ENCODE measurements at regions not wholly inside any gene's neighbourhood (a gene's known extent, or its start where the extent isn't known, plus 50 kb on each side); places are given as distances from the start of the nearest gene placed in this dataset.

DNA sequence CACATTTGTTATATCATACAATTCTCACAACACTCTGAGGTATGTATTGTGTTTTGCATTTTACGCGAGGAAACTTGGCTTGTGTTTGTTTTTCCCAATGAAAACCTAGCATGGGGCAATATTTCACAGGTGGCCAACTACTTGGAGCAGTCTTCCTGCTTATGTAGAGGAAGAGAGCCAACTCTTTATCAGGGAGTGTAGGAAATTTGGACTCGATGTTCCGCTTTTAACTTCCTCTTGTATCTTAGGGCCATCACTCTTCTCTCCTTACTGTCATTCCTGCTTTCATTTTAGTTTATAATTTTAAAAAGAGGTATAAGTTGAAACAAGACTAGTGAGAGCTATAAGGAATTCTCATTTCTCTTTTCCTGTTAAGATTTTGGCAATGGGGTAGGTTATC is 107.7 kb upstream of the RPS6KA3 start:
- no peak for DNase-seq (ENCODE audit: extremely low read depth in 1 of 11, low read depth in 9 of 11, low spot score in 4 of 11)

DNA sequence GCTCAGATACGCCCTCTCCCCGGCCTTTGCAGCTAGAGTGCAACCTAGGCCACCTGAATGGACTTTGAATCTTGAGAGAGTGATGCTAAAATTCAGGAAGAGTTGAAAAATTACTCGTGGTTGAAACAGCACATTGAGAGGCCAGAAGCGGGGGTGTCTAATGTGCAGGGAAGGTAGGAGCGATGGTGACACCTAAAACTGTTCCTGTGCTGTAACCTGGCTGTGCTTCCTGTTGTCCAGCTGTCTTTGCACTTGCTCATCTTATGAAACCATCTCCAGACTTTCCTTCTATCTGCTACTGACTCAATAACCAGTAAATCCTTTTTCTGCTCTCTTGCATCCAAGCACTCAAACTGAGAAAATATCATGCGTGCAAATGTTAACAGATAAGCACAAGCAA is 106.4 kb upstream of the RPS6KA3 start:
- no peak for DNase-seq (ENCODE audit: extremely low read depth in 1 of 11, low read depth in 9 of 11, low spot score in 4 of 11)

DNA sequence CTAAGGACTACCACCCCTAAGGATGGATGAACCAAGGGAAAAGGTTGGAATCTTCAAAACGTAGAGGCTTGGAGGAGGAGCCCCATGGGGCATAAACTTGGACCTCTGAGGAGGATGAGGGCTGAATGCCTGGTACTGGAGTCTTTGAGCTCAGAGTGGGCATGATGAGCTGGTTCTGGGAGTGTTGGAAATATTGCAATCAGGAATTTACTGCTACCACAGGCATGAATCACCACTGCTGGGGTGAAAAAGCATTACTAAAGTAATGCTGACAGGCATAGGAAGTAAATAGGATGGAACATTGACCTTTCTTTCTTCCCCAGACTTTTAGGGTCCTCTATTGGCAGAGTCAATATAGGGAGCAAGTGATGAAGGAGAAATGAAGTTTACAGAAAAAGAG is 105.8 kb upstream of the RPS6KA3 start:
- no peak for DNase-seq (ENCODE audit: extremely low read depth in 1 of 11, low read depth in 9 of 11, low spot score in 4 of 11)

DNA sequence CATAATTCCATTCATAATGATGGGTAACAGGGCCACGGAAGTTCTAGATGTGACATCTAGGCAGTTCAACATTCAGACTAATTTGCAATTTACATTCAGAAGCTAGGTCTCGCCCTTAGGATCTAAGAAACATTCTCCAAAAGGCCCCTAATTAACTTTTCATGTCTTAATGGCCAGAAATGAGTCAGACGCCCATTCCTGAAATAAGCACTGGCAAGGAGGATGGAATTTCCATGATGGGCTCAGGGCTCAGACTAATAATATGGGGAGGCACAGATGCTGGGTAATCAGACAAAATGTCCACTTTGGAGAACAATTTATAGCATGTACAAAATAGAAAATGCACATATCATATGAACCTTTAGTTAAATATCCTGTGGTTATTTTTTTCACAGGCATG is 102.8 kb upstream of the RPS6KA3 start:
- DNase-seq (ENCODE audit: extremely low read depth in 1 of 11, low read depth in 9 of 11, low spot score in 4 of 11) = no peak

DNA sequence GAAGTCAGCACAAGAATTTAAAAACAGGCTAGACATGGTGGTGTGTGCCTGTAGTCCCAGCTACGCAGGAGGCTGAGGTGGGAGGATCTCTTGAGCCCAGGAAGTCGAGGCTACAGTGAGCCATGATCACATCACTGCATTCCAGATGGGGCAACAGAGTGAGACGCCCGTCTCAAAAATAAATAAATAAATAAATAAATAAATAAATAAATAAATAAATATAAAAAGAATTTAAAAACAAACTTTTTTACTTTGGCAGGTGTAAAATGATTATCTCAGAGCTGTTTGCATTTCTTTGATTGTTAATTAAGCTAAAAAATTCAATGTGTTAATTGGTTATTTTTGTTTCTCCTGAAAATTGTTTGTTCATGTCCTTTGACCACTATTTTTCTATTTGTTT is 97.5 kb upstream of the RPS6KA3 start:
- DNase-seq (ENCODE audit: extremely low read depth in 1 of 11, low read depth in 9 of 11, low spot score in 4 of 11) = no peak

DNA sequence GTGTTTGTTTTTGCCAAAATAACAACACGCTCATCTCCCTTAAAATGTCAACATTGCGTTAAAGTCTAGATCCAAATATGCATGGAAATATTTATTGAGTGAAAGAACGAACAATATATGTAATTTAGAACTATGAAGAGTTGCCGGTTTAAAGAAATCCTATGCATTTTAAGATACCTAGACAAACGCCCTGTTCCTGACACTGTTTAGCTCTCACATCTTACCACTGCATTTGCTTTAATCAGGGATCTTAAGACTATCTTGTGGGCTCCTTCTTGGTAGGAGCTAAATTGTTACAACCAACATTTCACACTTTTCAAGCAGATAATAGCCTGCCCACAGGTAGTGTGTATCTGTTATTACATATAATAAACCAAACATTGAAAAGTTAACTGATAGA is 96.6 kb upstream of the RPS6KA3 start:
- no peak for DNase-seq (ENCODE audit: extremely low read depth in 1 of 11, low read depth in 9 of 11, low spot score in 4 of 11)

DNA sequence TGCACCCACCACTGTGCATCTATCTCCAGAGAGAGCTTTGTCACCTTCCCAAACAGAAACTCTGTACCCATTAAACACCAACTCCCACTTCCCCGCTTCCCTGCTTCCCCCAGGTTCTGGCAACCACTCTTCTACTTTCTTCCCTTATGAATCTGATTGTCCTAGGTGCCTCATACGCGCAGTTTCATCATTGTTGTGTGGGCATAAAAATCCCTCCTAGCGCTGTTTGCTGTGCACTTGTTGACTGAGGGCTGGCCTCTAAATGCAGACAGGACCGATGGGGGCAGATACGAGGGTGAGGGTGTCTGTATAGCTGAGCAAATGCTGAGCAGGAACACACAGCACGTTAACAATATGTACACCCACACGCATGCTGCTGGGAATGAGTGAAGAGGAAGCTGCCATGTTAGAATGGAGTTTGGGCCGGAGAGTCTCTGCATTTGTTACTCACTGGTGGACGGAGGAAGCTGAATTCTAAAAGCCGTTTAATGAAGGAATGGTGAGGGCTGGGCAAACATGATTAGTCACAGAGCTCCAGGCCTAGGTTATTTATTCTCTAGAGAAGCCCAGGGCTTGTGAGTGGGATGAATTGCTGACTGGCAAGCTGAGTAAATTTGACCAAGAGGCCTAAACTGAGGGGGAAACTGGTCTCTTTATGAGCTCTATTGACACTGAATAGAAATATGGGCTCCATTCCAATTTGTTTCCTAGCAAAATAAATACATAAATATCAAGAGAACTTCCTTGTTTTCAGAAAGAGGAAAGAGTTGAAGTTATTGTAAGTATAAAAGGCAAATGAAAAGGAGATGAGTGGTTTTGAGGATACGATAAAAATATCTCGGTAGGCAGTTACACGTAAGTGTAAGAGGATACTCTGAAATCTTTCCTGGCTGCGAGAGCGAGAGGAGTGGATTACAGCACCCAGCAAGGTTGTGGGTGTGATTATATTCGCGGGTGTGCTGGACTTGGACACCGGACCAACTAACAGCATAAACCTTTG is 95.9 kb upstream of the RPS6KA3 start:
- peak in 3 of 11 donors; percentile 9 to 16 (median 9) for DNase-seq (ENCODE audit: extremely low read depth in 1 of 11, low read depth in 9 of 11, low spot score in 4 of 11)

DNA sequence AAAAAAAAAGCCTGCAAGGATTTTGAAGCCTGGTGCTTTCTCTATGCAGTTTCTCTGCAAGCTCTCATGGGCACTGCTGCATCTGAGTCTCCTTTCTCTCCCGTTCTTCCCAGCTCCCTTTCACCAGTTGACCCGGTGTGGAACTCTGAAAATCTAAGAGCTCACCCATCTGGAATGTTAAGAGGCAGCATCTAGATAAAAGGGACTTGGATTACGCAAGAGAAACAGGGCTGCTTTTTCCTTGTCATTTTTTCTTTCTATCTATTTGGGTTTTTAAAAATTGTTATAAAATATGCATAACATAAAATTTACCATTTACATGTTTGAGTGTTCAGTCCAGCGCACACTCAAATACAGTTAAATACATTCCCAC is 95.2 kb upstream of the RPS6KA3 start:
- DNase-seq (ENCODE audit: extremely low read depth in 1 of 11, low read depth in 9 of 11, low spot score in 4 of 11) = no peak

DNA sequence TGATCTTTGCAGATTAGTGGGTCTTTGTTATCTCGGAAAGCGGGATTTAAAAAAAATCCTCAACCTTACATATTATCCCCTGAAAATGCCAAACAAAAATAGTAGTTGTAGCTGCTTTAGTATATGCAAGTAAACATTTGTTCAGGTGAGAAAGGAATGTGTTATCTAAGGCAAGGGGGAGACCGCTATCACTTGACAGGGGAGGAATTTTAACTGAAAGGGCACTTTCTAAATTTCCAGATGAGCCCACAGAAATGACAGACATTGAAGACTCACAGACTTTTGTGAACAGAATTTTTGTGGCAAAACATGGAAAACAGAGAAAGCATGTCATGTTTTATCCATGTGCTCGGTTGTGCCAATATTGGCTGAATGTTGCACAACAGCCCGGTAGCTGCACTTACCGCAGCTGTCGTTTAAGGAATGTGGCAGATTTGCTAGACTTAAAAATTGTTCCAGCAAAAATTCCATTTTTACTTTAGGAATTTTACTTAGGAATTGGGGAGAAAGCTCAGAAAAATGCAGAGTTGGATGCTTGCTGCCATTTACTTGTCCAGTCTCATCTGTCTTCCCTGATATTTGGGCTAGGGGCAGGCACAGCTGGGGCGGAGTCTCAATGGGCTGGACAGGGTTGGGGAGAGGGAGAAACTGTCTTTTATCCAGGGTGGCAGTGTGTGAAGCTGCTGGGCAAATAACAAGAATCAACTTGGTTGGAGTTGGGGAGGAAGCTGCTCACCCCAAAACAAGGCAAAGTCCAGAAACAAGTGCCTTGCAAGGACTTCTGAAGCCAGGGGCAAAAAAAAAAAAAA is 94.6 kb upstream of the RPS6KA3 start:
- no peak for DNase-seq (ENCODE audit: extremely low read depth in 1 of 11, low read depth in 9 of 11, low spot score in 4 of 11)

DNA sequence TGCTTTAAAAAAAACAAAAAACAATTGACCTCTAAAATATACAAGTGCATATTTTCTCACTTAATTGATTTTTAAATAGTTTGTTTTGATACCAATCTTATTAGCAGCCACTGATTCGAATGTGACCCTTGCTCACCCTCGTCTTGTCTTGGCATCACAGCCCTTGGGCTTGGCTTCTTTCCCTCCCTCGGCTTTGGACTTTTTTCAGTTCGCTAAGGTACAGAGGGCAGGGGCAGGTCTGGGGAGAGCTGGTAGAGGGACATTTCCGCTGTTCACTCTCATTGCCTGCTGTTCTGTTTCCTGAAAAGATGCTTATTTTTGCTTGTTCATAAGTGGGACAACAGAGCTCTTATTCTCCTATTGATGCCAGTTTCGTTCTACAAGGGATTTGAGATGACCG is 88.5 kb upstream of the RPS6KA3 start:
- DNase-seq (ENCODE audit: extremely low read depth in 1 of 11, low read depth in 9 of 11, low spot score in 4 of 11) = no peak

DNA sequence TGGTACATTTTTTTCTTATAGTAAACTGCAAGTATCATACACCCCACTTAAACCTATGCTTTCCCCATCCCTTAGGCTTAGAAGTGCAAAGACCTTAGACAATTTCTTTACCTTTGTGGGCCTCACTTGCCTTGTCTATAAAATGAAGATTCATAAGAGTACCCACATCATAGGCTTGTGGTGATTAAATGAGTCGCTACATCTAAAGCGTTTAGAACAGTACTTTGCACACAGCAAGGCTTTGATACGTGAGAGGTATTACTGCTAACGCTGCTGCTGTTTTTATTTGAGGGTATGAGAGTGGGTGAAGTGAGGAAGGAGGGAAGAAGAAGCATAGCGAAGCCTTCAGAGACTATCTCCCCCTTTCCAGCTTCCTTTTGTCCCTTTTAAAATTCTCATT is 87.8 kb upstream of the RPS6KA3 start:
- DNase-seq (ENCODE audit: extremely low read depth in 1 of 11, low read depth in 9 of 11, low spot score in 4 of 11) = no peak

DNA sequence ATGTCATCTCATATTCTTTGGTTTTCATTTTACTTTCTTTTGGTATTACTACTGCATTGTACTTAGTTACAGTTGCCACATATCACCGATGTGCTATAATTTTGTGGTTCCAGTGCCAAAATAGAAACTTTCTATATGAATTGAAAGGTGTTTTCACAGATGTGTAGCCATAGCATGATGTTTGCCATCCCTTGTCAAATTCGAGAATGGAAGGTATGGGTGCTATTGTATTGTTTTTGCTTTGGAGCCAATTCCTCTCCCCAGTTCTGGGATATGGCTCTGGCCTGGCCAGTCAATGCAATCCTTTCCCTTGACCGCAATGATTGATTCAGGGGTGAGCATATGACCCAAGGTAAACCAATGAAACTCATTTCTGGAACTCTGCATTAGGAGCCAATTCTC is 86.2 kb upstream of the RPS6KA3 start:
- DNase-seq (ENCODE audit: extremely low read depth in 1 of 11, low read depth in 9 of 11, low spot score in 4 of 11) = no peak

DNA sequence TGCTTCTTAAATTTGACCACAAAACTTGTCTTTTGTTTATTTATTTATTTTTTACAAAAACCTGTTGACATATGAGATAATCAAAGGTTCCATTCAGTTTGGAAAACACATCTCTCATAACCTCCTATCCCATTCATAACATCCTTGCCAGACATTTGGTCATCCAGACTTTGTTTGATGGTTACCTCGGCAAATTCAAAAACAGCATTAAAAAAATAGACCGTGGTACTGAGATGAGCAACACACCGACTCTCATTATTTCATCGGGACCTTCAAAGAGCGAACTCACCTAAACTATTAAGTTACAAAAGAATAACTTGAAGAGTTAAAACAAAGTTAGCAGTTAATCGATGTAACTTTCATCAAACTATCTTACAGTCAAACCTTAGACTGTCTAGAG is 85.8 kb upstream of the RPS6KA3 start:
- DNase-seq (ENCODE audit: extremely low read depth in 1 of 11, low read depth in 9 of 11, low spot score in 4 of 11) = no peak

DNA sequence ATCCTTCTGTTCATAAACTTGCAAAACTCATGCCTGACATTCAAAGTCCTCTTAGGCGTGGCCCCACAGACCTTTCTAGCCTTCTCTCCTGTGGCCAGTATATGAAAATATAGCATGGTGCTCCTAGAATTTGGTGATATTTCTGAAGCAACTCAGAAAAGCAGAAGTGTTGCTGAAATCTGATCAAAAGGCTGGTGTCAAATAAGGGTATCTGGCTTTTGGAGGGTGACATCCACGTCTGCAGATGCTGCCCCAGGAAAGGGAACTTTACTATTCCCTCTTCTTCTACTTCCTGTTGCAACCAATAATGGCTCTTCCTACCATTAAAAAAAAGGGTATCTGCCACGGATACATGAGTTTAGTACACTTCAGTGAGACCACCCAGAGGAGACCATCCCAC is 83.9 kb upstream of the RPS6KA3 start:
- DNase-seq (ENCODE audit: extremely low read depth in 1 of 11, low read depth in 9 of 11, low spot score in 4 of 11) = no peak

DNA sequence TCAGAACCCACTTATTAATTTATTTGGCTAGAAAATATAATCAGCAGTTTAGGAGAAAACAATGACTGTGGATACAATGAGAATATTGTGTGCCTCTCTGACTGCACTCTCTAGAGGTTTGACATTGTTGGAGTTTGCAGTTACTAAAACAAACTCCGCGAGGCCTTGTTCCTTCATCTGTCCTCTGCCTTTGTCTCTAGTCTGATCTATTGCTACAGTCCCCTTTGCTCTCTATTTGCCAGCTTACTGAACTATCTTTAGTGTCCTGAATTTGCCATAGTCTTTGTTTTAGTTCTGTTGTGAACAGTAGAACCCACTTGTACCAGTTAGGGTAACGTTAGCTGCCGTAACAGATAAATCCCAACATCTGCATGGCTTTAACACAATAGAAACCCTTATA is 81.4 kb upstream of the RPS6KA3 start:
- DNase-seq (ENCODE audit: extremely low read depth in 1 of 11, low read depth in 9 of 11, low spot score in 4 of 11) = no peak

DNA sequence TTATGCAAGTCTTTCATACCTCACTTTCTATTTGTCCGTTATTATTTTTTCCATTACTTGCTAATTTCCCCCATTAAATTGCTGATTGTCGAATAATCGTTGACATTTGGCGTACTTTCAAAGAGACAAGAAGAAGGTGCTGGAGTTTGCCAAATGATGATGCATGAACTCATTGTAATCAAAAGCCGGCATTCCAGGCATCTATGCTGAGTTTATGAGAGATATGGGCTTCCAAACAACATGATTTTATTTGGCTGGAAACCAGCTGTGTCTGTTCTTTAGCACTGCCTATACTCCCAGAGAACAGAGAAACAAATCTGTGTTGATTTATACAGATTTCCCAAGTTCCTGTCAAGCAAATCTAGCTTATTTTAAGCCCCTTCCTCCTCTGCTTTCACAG is 80.8 kb upstream of the RPS6KA3 start:
- no peak for DNase-seq (ENCODE audit: extremely low read depth in 1 of 11, low read depth in 9 of 11, low spot score in 4 of 11)

DNA sequence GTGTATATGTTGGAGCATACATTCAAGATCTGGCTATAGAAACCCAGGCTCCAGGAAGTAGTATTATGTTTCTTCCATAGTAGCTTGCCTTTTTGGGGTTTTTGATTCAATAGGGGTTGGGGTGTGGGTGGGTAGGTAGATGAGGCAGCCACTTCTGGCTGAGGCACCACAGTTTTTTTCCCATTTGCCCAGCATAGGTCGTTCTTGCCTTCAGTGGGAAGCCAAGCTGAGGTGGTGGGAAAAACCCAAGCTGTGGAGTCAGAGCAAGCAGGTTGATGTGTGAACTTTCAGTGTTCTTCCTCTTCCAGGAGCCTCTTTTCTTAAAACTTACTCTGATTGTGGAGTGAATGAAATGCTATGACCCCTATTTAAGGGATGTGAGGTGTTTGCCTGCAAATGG is 67.0 kb upstream of the RPS6KA3 start:
- DNase-seq (ENCODE audit: extremely low read depth in 1 of 11, low read depth in 9 of 11, low spot score in 4 of 11) = no peak

DNA sequence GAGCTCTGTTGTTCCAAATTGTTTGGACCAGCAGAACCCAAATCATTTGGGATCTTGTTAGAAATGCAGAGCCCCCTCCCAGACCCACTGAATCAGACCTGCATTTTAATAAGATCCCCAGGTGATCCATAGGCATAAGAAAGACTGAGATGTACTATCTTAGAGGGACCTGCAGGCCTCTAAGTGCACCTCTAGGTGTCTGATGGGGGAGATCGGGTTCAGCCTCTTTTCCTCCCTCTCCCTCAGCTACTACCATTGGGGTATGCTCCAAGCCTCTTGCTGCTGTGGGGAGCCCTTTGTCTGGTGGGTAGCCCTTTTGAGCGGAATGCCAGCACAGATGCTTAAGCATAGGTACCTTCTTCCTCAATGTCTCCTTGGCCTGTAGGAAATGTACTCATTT is 63.8 kb upstream of the RPS6KA3 start:
- no peak for DNase-seq (ENCODE audit: extremely low read depth in 1 of 11, low read depth in 9 of 11, low spot score in 4 of 11)

DNA sequence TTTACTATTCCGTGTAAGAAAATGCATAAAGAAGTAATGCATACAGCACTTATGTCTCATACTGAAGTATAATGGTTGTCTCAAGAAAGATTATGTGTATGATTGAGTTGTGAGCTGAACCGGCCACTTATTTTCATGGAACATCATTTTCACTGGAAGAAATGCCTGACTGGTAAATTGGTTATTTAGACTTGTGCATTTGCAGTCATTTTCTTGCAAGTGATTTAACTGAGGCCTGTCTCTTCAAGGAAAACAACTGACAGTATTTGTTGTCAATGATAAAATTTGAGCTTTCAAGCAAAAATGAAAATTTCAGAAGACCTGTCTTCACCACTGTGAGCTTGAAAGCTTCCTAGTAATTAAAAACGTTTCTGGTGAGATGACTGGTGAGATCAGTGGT is 62.7 kb upstream of the RPS6KA3 start:
- no peak for DNase-seq (ENCODE audit: extremely low read depth in 1 of 11, low read depth in 9 of 11, low spot score in 4 of 11)

DNA sequence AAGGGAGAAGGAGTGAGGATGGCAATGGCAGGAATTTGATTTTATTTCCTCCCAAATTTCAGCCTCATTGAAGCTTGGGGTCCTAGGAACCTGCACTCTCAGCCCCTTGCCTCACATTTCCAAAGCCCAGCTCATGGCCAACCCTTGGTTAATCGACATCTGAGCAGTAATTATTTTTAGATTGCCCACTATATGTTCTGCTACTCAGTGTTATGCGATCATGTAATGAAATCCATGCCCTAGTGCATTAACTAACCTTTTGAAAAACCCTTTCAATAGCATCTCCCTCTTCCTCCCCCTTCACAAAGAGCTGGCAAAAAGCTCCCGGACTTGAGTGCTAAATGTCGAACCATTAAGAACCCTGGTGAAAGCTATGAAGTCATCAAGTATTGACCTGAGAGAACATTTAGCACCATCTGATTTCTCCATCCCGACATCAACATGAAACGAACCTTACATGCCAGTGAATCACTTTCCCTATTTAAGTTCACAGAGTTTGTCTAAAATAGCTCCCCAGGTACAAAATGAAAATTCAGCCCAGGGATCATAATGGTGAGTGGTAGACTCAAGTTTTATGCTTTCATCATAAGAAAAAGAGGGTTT is 59.2 kb upstream of the RPS6KA3 start:
- no peak for DNase-seq (ENCODE audit: extremely low read depth in 1 of 11, low read depth in 9 of 11, low spot score in 4 of 11)

Measured in renal cortex interstitium (tissue), 11 donors.